Cardiac muscle cell (in vitro differentiated cells and primary cell): ENCODE measurements at regions not wholly inside any gene's neighbourhood (a gene's known extent, or its start where the extent isn't known, plus 50 kb on each side); places are given as distances from the start of the nearest gene placed in this dataset.
A peak's percentile ranks its signal among the peaks of the same experiment; 100 is the strongest.

Source experiments
- DNase-seq, 2 donors: peaks; one replicate each; pipeline versions ENCODE4 v3.0.0 to v3.0.0-alpha.2; 2010 to 2017; ENCODE audit warnings: low read depth in 1 of 2, low spot score in 1 of 2
- H3K27ac ChIP-seq: fragments of 200-600 bp; sonication (generic); 2 replicates; pipeline ENCODE4 v1.5.1; 2016
- H3K27me3 ChIP-seq: fragments of 200-600 bp; sonication (generic); 2 replicates; pipeline ENCODE4 v1.6.0; 2016; ENCODE audit warnings: control low read depth
- H3K36me3 ChIP-seq: fragments of 200-600 bp; sonication (generic); 2 replicates; pipeline ENCODE4 v1.5.1; 2016; ENCODE audit warnings: control low read depth
- H3K4me1 ChIP-seq: fragments of 200-600 bp; sonication (generic); 2 replicates; pipeline ENCODE4 v1.8.1; 2017; ENCODE audit warnings: low read depth, mild to moderate bottlenecking, mixed run types
- H3K4me3 ChIP-seq: fragments of 200-600 bp; sonication (generic); 2 replicates; pipeline ENCODE4 v1.5.1; 2016; ENCODE audit warnings: mild to moderate bottlenecking
- H3K9me3 ChIP-seq: fragments of 200-600 bp; sonication (generic); 2 replicates; pipeline ENCODE4 v1.5.1; 2017; ENCODE audit warnings: low read depth, mild to moderate bottlenecking, control low read depth
- CTCF ChIP-seq: IDR thresholded peaks from 2 replicates; pipeline ENCODE4 v1.5.1; 2012; ENCODE audit warnings: low read depth, mild to moderate bottlenecking, low read length

GRCh38 chr16:73804456-73804855 is 492.2 kb upstream of the PSMD7 start:
- no peak overlapping the region for H3K27ac ChIP-seq
- H3K36me3 ChIP-seq, result no peaks in the 10 kb centered on the region
- H3K27me3 ChIP-seq, result no peaks in the 10 kb centered on the region
- TF ChIP-seq CTCF, result no peak
- H3K9me3 ChIP-seq, result no peaks in the 10 kb centered on the region
- no peak overlapping the region for H3K4me3 ChIP-seq
- H3K4me1 ChIP-seq, result no peaks in the 10 kb centered on the region
- no peak for DNase-seq

- no peak overlapping the region for H3K27ac ChIP-seq
- DNase-seq, result no peak
- no peaks in the 10 kb centered on the region for H3K27me3 ChIP-seq
- no peaks in the 10 kb centered on the region for H3K36me3 ChIP-seq
- no peak overlapping the region for H3K4me3 ChIP-seq
- no peak for TF ChIP-seq CTCF
- peaks cover 6% of the 10 kb centered on the region for H3K4me1 ChIP-seq
- no peaks in the 10 kb centered on the region for H3K9me3 ChIP-seq
These were observed 498.1 kb upstream of the PSMD7 start for GRCh38 chr16:73798471-73798870.

- peak in 1 of 2 donors; percentile 30 for DNase-seq
- Histone ChIP-seq H3K27ac (no peak overlapping the region), H3K9me3 (no peaks in the 10 kb centered on the region), H3K36me3 (no peaks in the 10 kb centered on the region), H3K4me3 (no peak overlapping the region), H3K4me1 (peaks cover 6% of the 10 kb centered on the region), H3K27me3 (no peaks in the 10 kb centered on the region)
- TF ChIP-seq CTCF, result no peak
These were observed 499.5 kb upstream of the PSMD7 start for GRCh38 chr16:73797115-73797514.

GRCh38 chr16:73796241-73796640 is 500.4 kb upstream of the PSMD7 start:
- peak in 1 of 2 donors; percentile 12 for DNase-seq
- H3K36me3 ChIP-seq, result no peaks in the 10 kb centered on the region
- H3K27ac ChIP-seq, result no peak overlapping the region
- no peaks in the 10 kb centered on the region for H3K27me3 ChIP-seq
- H3K9me3 ChIP-seq, result no peaks in the 10 kb centered on the region
- peaks cover 6% of the 10 kb centered on the region for H3K4me1 ChIP-seq
- H3K4me3 ChIP-seq, result no peak overlapping the region
- TF ChIP-seq CTCF, result no peak

GRCh38 chr16:73794994-73795393 is 501.6 kb upstream of the PSMD7 start:
- Histone ChIP-seq H3K27me3 (no peaks in the 10 kb centered on the region), H3K4me3 (no peak overlapping the region), H3K9me3 (no peaks in the 10 kb centered on the region), H3K4me1 (peaks cover 6% of the 10 kb centered on the region), H3K36me3 (no peaks in the 10 kb centered on the region), H3K27ac (no peak overlapping the region)
- no peak for DNase-seq
- TF ChIP-seq CTCF, result no peak

GRCh38 chr16:73793871-73794437 is 502.7 kb upstream of the PSMD7 start:
- Histone ChIP-seq H3K9me3 (no peaks in the 10 kb centered on the region), H3K36me3 (no peaks in the 10 kb centered on the region), H3K4me1 (peaks cover 6% of the 10 kb centered on the region), H3K27ac (no peak overlapping the region), H3K27me3 (no peaks in the 10 kb centered on the region), H3K4me3 (no peak overlapping the region)
- no peak for DNase-seq
- no peak for TF ChIP-seq CTCF
